A549 (cell line): ENCODE measurements at regions not wholly inside any gene's neighbourhood (a gene's known extent, or its start where the extent isn't known, plus 50 kb on each side); places are given as distances from the start of the nearest gene placed in this dataset.

Experiments used
- FOSB ChIP-seq: fragments of 250-450 bp; sonication (Bioruptor Pico); IDR thresholded peaks from 2 replicates; pipeline ENCODE4 v1.5.0; 2020; ENCODE audit warnings: mild to moderate bottlenecking, moderate library complexity
- MAZ ChIP-seq: fragments of 150-350 bp; IDR thresholded peaks from 2 replicates; pipeline ENCODE4 v1.6.1; 2014; ENCODE audit warnings: antibody characterized with exemption, low read depth, low read length, borderline replicate concordance
- POLR2A ChIP-seq: IDR thresholded peaks from 2 replicates; pipeline ENCODE4 v1.6.1; 2012; ENCODE audit warnings: mild to moderate bottlenecking, low read length
- TF ChIP-seq, protein P1 (sequence below): IDR thresholded peaks from 2 replicates; pipeline ENCODE4 v1.6.1; 2012; ENCODE audit warnings: low read depth, borderline replicate concordance
- TF ChIP-seq, protein P2 (sequence below): fragments of 450-650 bp; IDR thresholded peaks from 2 replicates; pipeline ENCODE4 v1.6.1; 2014; ENCODE audit warnings: antibody characterized with exemption
- TF ChIP-seq, protein P3 (sequence below): fragments of >200 bp; sonication (Bioruptor Twin); formaldehyde crosslinking; IDR thresholded peaks from 3 replicates; pipeline ENCODE4 v1.5.1; 2016

DNA sequence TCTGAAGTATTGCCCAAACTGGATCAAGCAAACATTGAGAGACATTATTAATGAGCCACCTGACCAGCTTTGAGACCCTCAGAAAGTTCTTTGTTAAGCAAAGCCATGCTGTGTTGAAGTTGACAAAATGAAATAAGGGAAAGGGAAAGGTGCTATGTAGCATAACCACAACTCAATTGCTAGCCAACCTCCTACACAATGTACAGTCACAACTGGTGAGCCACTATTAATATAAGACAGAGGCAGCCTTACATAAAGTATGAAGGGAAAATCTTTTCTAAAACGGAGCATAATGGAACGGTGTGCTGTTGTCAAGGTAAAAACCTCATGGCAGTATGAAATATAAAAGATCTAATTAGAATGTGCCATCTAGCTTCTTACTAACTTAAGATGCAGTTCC, 375.8 kb upstream of the ST8SIA4 start:
- TF ChIP-seq FOSB (CRISPR knock-in tag), result no peak
- TF ChIP-seq MAZ, result no peak
- TF ChIP-seq, protein P1, sequence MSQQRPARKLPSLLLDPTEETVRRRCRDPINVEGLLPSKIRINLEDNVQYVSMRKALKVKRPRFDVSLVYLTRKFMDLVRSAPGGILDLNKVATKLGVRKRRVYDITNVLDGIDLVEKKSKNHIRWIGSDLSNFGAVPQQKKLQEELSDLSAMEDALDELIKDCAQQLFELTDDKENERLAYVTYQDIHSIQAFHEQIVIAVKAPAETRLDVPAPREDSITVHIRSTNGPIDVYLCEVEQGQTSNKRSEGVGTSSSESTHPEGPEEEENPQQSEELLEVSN, result no peak
- TF ChIP-seq, protein P2, sequence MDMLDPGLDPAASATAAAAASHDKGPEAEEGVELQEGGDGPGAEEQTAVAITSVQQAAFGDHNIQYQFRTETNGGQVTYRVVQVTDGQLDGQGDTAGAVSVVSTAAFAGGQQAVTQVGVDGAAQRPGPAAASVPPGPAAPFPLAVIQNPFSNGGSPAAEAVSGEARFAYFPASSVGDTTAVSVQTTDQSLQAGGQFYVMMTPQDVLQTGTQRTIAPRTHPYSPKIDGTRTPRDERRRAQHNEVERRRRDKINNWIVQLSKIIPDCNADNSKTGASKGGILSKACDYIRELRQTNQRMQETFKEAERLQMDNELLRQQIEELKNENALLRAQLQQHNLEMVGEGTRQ, result no peak
- TF ChIP-seq, protein P3, sequence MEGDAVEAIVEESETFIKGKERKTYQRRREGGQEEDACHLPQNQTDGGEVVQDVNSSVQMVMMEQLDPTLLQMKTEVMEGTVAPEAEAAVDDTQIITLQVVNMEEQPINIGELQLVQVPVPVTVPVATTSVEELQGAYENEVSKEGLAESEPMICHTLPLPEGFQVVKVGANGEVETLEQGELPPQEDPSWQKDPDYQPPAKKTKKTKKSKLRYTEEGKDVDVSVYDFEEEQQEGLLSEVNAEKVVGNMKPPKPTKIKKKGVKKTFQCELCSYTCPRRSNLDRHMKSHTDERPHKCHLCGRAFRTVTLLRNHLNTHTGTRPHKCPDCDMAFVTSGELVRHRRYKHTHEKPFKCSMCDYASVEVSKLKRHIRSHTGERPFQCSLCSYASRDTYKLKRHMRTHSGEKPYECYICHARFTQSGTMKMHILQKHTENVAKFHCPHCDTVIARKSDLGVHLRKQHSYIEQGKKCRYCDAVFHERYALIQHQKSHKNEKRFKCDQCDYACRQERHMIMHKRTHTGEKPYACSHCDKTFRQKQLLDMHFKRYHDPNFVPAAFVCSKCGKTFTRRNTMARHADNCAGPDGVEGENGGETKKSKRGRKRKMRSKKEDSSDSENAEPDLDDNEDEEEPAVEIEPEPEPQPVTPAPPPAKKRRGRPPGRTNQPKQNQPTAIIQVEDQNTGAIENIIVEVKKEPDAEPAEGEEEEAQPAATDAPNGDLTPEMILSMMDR, result no peak
- TF ChIP-seq POLR2A, result no peak
